SK-N-SH treated with all-trans-retinoic acid at 6 μM for 48 hours (cell line): ENCODE measurements at regions not wholly inside any gene's neighbourhood (a gene's known extent, or its start where the extent isn't known, plus 50 kb on each side); places are given as distances from the start of the nearest gene placed in this dataset.

Experiments used
- ATAC-seq: fragments of 200-7000 bp; cut with Tn5 transposase; 3 replicates; pipeline ENCODE4 v1.9.1; 2020; ENCODE audit warnings: mild to moderate bottlenecking, moderate library complexity
- ARNTL ChIP-seq: fragments of 450-650 bp; formaldehyde crosslinking; IDR thresholded peaks from 2 replicates; pipeline ENCODE4 v1.5.0; 2020; ENCODE audit warnings: low read depth, mild to moderate bottlenecking, moderate library complexity, borderline replicate concordance
- BACH2 ChIP-seq: fragments of 250-450 bp; sonication (Bioruptor Pico); IDR thresholded peaks from 2 replicates; pipeline ENCODE4 v1.9.0; 2021; ENCODE audit warnings: mild to moderate bottlenecking, borderline replicate concordance
- CREB5 ChIP-seq: fragments of 250-450 bp; sonication (Bioruptor Pico); IDR thresholded peaks from 2 replicates; pipeline ENCODE4 v1.5.1; 2020; ENCODE audit warnings: low read depth, mild to moderate bottlenecking, moderate library complexity
- CSDC2 ChIP-seq: fragments of 250-450 bp; sonication (Bioruptor Pico); IDR thresholded peaks from 2 replicates; pipeline ENCODE4 v1.5.0; 2020; ENCODE audit warnings: mild to moderate bottlenecking, moderate library complexity
- CSRNP3 ChIP-seq: fragments of 250-450 bp; sonication (Bioruptor Pico); IDR thresholded peaks from 2 replicates; pipeline ENCODE4 v1.5.1; 2021; ENCODE audit warnings: mild to moderate bottlenecking, moderate library complexity
- ESRRG ChIP-seq: fragments of 250-450 bp; sonication (Bioruptor Pico); IDR thresholded peaks from 2 replicates; pipeline ENCODE4 v1.6.1; 2021; ENCODE audit warnings: mild to moderate bottlenecking
- GLIS3 ChIP-seq: fragments of 250-450 bp; sonication (Bioruptor Pico); IDR thresholded peaks from 2 replicates; pipeline ENCODE4 v1.5.0; 2020; ENCODE audit warnings: mild to moderate bottlenecking, moderate library complexity
- ISL1 ChIP-seq: fragments of 250-450 bp; sonication (Bioruptor Pico); IDR thresholded peaks from 2 replicates; pipeline ENCODE4 v2.1.2; 2022; ENCODE audit warnings: mild to moderate bottlenecking, moderate library complexity
- OSR1 ChIP-seq: fragments of 250-450 bp; sonication (Bioruptor Pico); IDR thresholded peaks from 2 replicates; pipeline ENCODE4 v1.8.0; 2022; ENCODE audit warnings: moderate library complexity, mild to moderate bottlenecking, inconsistent platforms
- PATZ1 ChIP-seq: fragments of 250-450 bp; sonication (Bioruptor Pico); IDR thresholded peaks from 2 replicates; pipeline ENCODE4 v1.8.0; 2020; ENCODE audit warnings: mild to moderate bottlenecking, moderate library complexity, borderline replicate concordance
- PPARA ChIP-seq: fragments of 250-450 bp; sonication (Bioruptor Pico); IDR thresholded peaks from 2 replicates; pipeline ENCODE4 v1.5.0; 2020; ENCODE audit warnings: mild to moderate bottlenecking, borderline replicate concordance
- RARB ChIP-seq: fragments of 250-450 bp; sonication (Bioruptor Pico); IDR thresholded peaks from 2 replicates; pipeline ENCODE4 v1.8.0; 2021; ENCODE audit warnings: mild to moderate bottlenecking, moderate library complexity
- SNAI2 ChIP-seq: fragments of 250-450 bp; sonication (Bioruptor Pico); IDR thresholded peaks from 2 replicates; pipeline ENCODE4 v1.5.0; 2020; ENCODE audit warnings: mild to moderate bottlenecking, moderate library complexity
- TCF4 ChIP-seq: fragments of 250-450 bp; sonication (Bioruptor Pico); IDR thresholded peaks from 2 replicates; pipeline ENCODE4 v1.8.0; 2021; ENCODE audit warnings: mild to moderate bottlenecking, moderate library complexity, borderline replicate concordance
- TOX ChIP-seq: fragments of 250-450 bp; sonication (Bioruptor Pico); IDR thresholded peaks from 2 replicates; pipeline ENCODE4 v1.8.0; 2021; ENCODE audit warnings: mild to moderate bottlenecking, moderate library complexity, borderline replicate concordance
- ZC3H10 ChIP-seq: fragments of 250-450 bp; sonication (Bioruptor Pico); IDR thresholded peaks from 2 replicates; pipeline ENCODE4 v1.5.1; 2021; ENCODE audit warnings: mild to moderate bottlenecking, moderate library complexity
- ZFP3 ChIP-seq: fragments of 250-450 bp; sonication (Bioruptor Pico); IDR thresholded peaks from 2 replicates; pipeline ENCODE4 v1.5.0; 2020; ENCODE audit warnings: mild to moderate bottlenecking, moderate library complexity
- ZFP30 ChIP-seq: fragments of 450-650 bp; formaldehyde crosslinking; IDR thresholded peaks from 2 replicates; pipeline ENCODE4 v1.5.0; 2022; ENCODE audit warnings: mild to moderate bottlenecking, moderate library complexity
- ZNF565 ChIP-seq: fragments of 450-650 bp; formaldehyde crosslinking; conservative IDR thresholded peaks from 2 replicates; pipeline ENCODE4 v1.5.0; 2020; ENCODE audit warnings: low read depth, mild to moderate bottlenecking, moderate library complexity
- ZNF70 ChIP-seq: fragments of 450-650 bp; formaldehyde crosslinking; IDR thresholded peaks from 2 replicates; pipeline ENCODE4 v1.5.0; 2020; ENCODE audit warnings: mild to moderate bottlenecking, moderate library complexity
- TF ChIP-seq, protein P1 (sequence below): fragments of 250-450 bp; sonication (Bioruptor Pico); IDR thresholded peaks from 2 replicates; pipeline ENCODE4 v1.8.0; 2021; ENCODE audit warnings: low read depth, mild to moderate bottlenecking, moderate library complexity, borderline replicate concordance

GRCh38 chr10:53682458-53682857, 909.9 kb upstream of the MBL2 start:
- no peak for TF ChIP-seq ZNF565 (CRISPR knock-in tag)
- TF ChIP-seq ZNF70 (CRISPR knock-in tag), result no peak
- TF ChIP-seq ZFP3 (CRISPR knock-in tag), result no peak
- TF ChIP-seq, protein P1, sequence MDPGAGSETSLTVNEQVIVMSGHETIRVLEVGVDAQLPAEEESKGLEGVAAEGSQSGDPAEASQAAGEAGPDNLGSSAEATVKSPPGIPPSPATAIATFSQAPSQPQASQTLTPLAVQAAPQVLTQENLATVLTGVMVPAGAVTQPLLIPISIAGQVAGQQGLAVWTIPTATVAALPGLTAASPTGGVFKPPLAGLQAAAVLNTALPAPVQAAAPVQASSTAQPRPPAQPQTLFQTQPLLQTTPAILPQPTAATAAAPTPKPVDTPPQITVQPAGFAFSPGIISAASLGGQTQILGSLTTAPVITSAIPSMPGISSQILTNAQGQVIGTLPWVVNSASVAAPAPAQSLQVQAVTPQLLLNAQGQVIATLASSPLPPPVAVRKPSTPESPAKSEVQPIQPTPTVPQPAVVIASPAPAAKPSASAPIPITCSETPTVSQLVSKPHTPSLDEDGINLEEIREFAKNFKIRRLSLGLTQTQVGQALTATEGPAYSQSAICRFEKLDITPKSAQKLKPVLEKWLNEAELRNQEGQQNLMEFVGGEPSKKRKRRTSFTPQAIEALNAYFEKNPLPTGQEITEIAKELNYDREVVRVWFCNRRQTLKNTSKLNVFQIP (CRISPR knock-in tag), result no peak
- TF ChIP-seq CSRNP3 (CRISPR knock-in tag), result no peak
- no peak for TF ChIP-seq PATZ1 (CRISPR knock-in tag)
- TF ChIP-seq ZFP30, result no peak
- TF ChIP-seq TOX (CRISPR knock-in tag), result no peak
- no peak for TF ChIP-seq TCF4
- TF ChIP-seq RARB, result no peak
- TF ChIP-seq SNAI2 (CRISPR knock-in tag), result no peak
- TF ChIP-seq, all 23 proteins: peak for 0
- ATAC-seq, result no peak

DNA sequence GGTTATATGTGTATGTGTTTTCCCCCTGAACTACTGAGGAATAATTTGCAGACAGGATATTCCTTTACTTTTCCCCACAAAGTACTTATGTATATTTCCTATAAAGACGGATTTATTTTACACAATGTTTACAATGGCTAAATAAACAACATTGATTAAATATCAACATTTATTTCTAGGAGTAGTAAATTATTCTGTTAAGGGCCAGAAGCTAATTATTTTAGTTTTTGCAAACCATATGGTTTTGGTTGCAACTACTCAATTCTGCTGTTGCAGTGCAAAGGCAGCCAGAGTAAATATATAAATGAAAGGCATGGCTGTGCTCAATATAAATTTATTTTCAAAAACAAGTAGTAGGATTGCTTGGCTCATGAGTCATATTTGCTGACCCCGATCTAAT, 907.1 kb upstream of the MBL2 start:
- TF ChIP-seq ZFP3 (CRISPR knock-in tag) (no peak), TOX (CRISPR knock-in tag) (no peak), ESRRG (no peak), ARNTL (no peak)
- ATAC-seq, result no peak

- no peak for TF ChIP-seq PPARA (CRISPR knock-in tag)
- no peak for TF ChIP-seq ZNF565 (CRISPR knock-in tag)
- TF ChIP-seq CSDC2 (CRISPR knock-in tag), result no peak
- no peak for TF ChIP-seq ISL1
- no peak for TF ChIP-seq ZFP30
- TF ChIP-seq BACH2 (CRISPR knock-in tag), result no peak
- TF ChIP-seq ZNF70 (CRISPR knock-in tag), result no peak
- no peak for TF ChIP-seq GLIS3 (CRISPR knock-in tag)
- TF ChIP-seq CSRNP3 (CRISPR knock-in tag), result no peak
- TF ChIP-seq, protein P1 (CRISPR knock-in tag), result no peak
- TF ChIP-seq ZFP3 (CRISPR knock-in tag), result no peak
- TF ChIP-seq ARNTL, result no peak
- no peak for TF ChIP-seq CREB5 (CRISPR knock-in tag)
- no peak for TF ChIP-seq TOX (CRISPR knock-in tag)
- no peak for TF ChIP-seq ZC3H10
- no peak for TF ChIP-seq PATZ1 (CRISPR knock-in tag)
- TF ChIP-seq ESRRG, result no peak
- no peak for TF ChIP-seq RARB
- no peak for TF ChIP-seq OSR1
- no peak for ATAC-seq
Measured at GRCh38 chr10:53675177-53675576, 902.6 kb upstream of the MBL2 start.
